MM.1S (cell line): ENCODE measurements at regions not wholly inside any gene's neighbourhood (a gene's known extent, or its start where the extent isn't known, plus 50 kb on each side); places are given as distances from the start of the nearest gene placed in this dataset.

Source experiments
- DNase-seq: peaks from one replicate; pipeline ENCODE4 v3.0.0-alpha.2; 2015
- H2AFZ ChIP-seq: fragments of 300-600 bp; sonication (generic); 2 replicates; pipeline ENCODE4 v1.6.0; 2016; ENCODE audit warnings: antibody characterized with exemption, low read length
- H3F3A ChIP-seq: fragments of 300-600 bp; sonication (generic); 2 replicates; pipeline ENCODE4 v1.6.1; 2016; ENCODE audit warnings: mild to moderate bottlenecking, antibody characterized with exemption, low read length, moderate library complexity, mixed read lengths; ENCODE audit not compliant: insufficient read depth
- H3K27ac ChIP-seq: fragments of 300-600 bp; sonication (generic); 2 replicates; pipeline ENCODE4 v1.5.1; 2016; ENCODE audit warnings: mild to moderate bottlenecking, low read length
- H3K27me3 ChIP-seq: fragments of 300-600 bp; sonication (generic); replicated peaks from 2 replicates; pipeline ENCODE4 v1.6.0; 2016; ENCODE audit warnings: low read length; ENCODE audit not compliant: insufficient read depth
- H3K36me3 ChIP-seq: fragments of 300-600 bp; sonication (generic); replicated peaks from 2 replicates; pipeline ENCODE4 v1.6.1; 2016; ENCODE audit warnings: mild to moderate bottlenecking, low read length, mixed read lengths; ENCODE audit not compliant: insufficient read depth
- H3K4me1 ChIP-seq: fragments of 300-600 bp; sonication (generic); 2 replicates; pipeline ENCODE4 v1.6.1; 2016; ENCODE audit warnings: low read length, mixed read lengths
- H3K4me2 ChIP-seq: fragments of 300-600 bp; sonication (generic); 2 replicates; pipeline ENCODE4 v1.6.0; 2016; ENCODE audit warnings: low read depth, low read length
- H3K4me3 ChIP-seq: fragments of 300-600 bp; sonication (generic); 2 replicates; pipeline ENCODE4 v1.5.1; 2016; ENCODE audit warnings: low read length, mixed read lengths
- H3K79me2 ChIP-seq: fragments of 300-600 bp; sonication (generic); 2 replicates; pipeline ENCODE4 v1.6.1; 2016; ENCODE audit warnings: mixed run types, low read length, mixed read lengths
- H3K9ac ChIP-seq: fragments of 300-600 bp; sonication (generic); 2 replicates; pipeline ENCODE4 v1.6.1; 2016; ENCODE audit warnings: low read length, mixed read lengths
- H3K9me2 ChIP-seq: fragments of 300-600 bp; sonication (generic); replicated peaks from 2 replicates; pipeline ENCODE4 v1.6.1; 2016; ENCODE audit warnings: mild to moderate bottlenecking, low read length, mixed read lengths; ENCODE audit not compliant: insufficient read depth
- H3K9me3 ChIP-seq: fragments of 300-600 bp; sonication (generic); replicated peaks from 2 replicates; pipeline ENCODE4 v1.6.1; 2016; ENCODE audit warnings: mild to moderate bottlenecking, low read length, mixed read lengths; ENCODE audit not compliant: insufficient read depth
- H4K20me1 ChIP-seq: fragments of 300-600 bp; sonication (generic); 2 replicates; pipeline ENCODE4 v1.6.1; 2016; ENCODE audit warnings: mild to moderate bottlenecking, low read length, moderate library complexity, mixed read lengths; ENCODE audit not compliant: insufficient read depth
- EZH2 ChIP-seq: fragments of 300-600 bp; sonication (generic); optimal IDR thresholded peaks from 2 replicates; pipeline ENCODE3; 2017; ENCODE audit warnings: low read depth, mild to moderate bottlenecking, antibody characterized with exemption, low read length, mixed read lengths
- EZH2phosphoT487 ChIP-seq: fragments of 300-600 bp; sonication (generic); IDR thresholded peaks from 2 replicates; pipeline ENCODE4 v1.6.1; 2018; ENCODE audit warnings: antibody characterized with exemption, low read length
- TF ChIP-seq, protein P1 (sequence below): fragments of 300-600 bp; sonication (generic); IDR thresholded peaks from 2 replicates; pipeline ENCODE4 v1.5.1; 2016; ENCODE audit warnings: antibody characterized with exemption, low read length, mixed read lengths

GRCh38 chr18:78894033-78894305 is 85.6 kb upstream of the SALL3 start:
- no peaks in the 10 kb centered on the region for H3K36me3 ChIP-seq
- H2AFZ ChIP-seq, result no peak overlapping the region
- H4K20me1 ChIP-seq, result no peaks in the 10 kb centered on the region
- H3K9me3 ChIP-seq, result no peaks in the 10 kb centered on the region
- no peak overlapping the region for H3K9ac ChIP-seq
- no peak for DNase-seq
- no peaks in the 10 kb centered on the region for H3K9me2 ChIP-seq
- no peaks in the 10 kb centered on the region for H3F3A ChIP-seq
- no peak overlapping the region for H3K4me3 ChIP-seq
- no peaks in the 10 kb centered on the region for H3K27me3 ChIP-seq
- TF ChIP-seq EZH2, result no peak
- TF ChIP-seq, protein P1, sequence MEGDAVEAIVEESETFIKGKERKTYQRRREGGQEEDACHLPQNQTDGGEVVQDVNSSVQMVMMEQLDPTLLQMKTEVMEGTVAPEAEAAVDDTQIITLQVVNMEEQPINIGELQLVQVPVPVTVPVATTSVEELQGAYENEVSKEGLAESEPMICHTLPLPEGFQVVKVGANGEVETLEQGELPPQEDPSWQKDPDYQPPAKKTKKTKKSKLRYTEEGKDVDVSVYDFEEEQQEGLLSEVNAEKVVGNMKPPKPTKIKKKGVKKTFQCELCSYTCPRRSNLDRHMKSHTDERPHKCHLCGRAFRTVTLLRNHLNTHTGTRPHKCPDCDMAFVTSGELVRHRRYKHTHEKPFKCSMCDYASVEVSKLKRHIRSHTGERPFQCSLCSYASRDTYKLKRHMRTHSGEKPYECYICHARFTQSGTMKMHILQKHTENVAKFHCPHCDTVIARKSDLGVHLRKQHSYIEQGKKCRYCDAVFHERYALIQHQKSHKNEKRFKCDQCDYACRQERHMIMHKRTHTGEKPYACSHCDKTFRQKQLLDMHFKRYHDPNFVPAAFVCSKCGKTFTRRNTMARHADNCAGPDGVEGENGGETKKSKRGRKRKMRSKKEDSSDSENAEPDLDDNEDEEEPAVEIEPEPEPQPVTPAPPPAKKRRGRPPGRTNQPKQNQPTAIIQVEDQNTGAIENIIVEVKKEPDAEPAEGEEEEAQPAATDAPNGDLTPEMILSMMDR, result no peak
- TF ChIP-seq EZH2phosphoT487, result no peak
- no peak overlapping the region for H3K27ac ChIP-seq
- no peak overlapping the region for H3K4me2 ChIP-seq
- no peaks in the 10 kb centered on the region for H3K79me2 ChIP-seq
- H3K4me1 ChIP-seq, result no peaks in the 10 kb centered on the region

DNA sequence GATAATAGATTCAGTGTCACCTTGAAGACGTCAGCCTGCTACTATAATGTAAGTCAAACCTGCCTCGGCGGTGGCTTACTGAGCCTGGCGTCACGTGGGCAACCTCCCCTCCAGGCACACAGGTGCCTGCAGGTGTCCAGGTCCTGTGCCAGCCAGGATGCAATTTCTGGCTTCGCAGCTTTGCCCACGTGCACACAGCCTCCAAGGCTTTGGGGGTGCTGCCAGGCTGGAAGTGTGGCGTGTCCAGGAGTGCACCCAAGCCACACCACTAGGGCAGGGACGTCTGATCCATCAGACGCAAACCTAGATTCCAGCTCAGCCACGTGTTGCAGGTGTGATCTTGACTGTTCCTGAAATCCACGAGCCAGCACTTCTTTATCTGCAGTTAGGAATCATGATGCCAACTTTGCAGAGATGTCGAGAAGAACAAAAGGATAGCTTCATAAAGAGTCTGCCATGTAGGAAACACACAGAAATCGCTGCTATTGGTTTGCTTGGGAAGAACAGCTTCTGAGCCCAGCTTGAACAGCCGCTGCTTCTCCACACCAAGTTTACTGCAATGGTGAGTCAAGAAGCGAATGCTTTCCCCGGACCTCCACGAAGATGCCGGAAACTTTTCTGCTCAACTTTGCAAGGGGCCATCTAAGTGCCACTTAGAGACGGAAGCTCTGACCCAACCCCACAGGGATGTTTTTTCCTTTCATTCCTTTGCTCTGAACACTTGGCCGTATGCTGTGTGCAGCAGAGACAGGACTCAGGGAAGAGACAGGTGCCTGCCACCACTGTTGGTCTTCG is 84.2 kb upstream of the SALL3 start:
- no peak overlapping the region for H3K27ac ChIP-seq
- H3K9me2 ChIP-seq, result no peaks in the 10 kb centered on the region
- no peak overlapping the region for H3K4me3 ChIP-seq
- no peak overlapping the region for H3K4me2 ChIP-seq
- H3K27me3 ChIP-seq, result no peaks in the 10 kb centered on the region
- H3K9ac ChIP-seq, result no peak overlapping the region
- H2AFZ ChIP-seq, result no peak overlapping the region
- TF ChIP-seq, protein P1, result no peak
- TF ChIP-seq EZH2 (no peak), EZH2phosphoT487 (no peak)
- no peaks in the 10 kb centered on the region for H3K36me3 ChIP-seq
- no peaks in the 10 kb centered on the region for H3K79me2 ChIP-seq
- no peaks in the 10 kb centered on the region for H3F3A ChIP-seq
- H3K9me3 ChIP-seq, result no peaks in the 10 kb centered on the region
- H4K20me1 ChIP-seq, result no peaks in the 10 kb centered on the region
- DNase-seq, result no peak
- no peaks in the 10 kb centered on the region for H3K4me1 ChIP-seq

DNA sequence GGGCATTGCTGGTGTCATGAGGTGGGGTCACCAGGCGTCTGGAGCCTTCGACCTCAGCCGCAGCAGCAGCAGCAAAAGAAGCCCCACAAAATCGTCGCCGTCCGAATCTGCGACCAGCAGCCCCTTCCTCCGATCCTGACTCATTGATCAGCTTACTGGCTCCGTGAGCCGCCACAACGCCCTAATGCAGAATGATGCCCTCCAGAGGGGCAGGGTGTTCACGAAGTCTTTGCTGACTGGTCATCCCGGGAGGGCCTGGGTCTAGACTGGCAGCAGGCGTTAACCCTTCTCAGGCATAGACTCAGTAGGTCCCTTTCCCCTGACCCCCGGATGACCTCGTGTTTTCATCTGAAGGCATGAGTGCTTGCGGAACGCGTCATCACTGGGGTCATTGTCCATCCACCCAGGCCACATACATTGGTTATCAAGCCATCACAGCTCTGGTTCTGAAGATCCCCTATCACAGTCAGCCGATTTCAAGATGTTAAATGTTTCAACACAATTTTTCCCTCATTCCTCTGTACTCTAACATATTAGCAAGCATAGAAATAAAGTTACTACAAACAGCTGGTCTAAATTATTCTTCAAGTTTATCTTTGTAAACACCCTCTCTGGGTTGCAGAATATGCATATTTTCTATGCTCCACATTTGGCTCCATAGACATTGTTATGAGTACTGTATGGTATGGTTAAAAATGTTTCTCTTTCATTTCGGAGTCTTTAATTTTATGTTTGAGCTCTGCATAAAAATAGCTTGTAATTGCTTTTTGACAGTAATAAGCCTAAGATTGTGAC is 83.3 kb upstream of the SALL3 start:
- Histone ChIP-seq H3K9ac (no peak overlapping the region), H3F3A (no peaks in the 10 kb centered on the region), H3K9me3 (no peaks in the 10 kb centered on the region), H3K27me3 (no peaks in the 10 kb centered on the region), H2AFZ (no peak overlapping the region), H3K27ac (no peak overlapping the region), H3K79me2 (no peaks in the 10 kb centered on the region), H3K9me2 (no peaks in the 10 kb centered on the region), H4K20me1 (no peaks in the 10 kb centered on the region), H3K36me3 (no peaks in the 10 kb centered on the region), H3K4me1 (no peaks in the 10 kb centered on the region), H3K4me2 (no peak overlapping the region), H3K4me3 (no peak overlapping the region)
- no peak for DNase-seq
- TF ChIP-seq, protein P1, result no peak
- TF ChIP-seq EZH2 (no peak), EZH2phosphoT487 (no peak)
